ENCODE measurements at regions not wholly inside any gene's neighbourhood (a gene's known extent, or its start where the extent isn't known, plus 50 kb on each side); places are given as distances from the start of the nearest gene placed in this dataset.

DNA sequence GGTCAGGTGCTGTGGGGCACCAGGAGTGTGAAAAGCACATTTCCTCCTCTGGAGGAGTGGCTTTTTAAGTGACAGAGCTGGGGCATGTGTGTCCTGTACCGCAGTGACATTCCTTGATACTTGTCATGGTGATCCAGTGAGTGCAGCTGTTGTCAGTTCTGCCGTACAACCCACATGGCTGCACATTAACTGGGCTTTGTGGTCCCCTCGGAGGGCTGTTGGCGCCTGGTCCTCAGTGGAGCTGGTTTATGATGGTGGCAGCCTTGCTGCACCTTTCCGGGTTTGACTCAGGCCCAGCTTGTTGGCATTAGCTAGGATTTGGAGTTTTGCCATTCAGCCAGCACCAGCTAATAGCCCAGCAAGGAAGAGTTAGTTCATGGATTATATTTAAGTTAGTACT is 77.0 kb downstream of the SLC25A47 start:
- DNase-seq, result no peak

DNA sequence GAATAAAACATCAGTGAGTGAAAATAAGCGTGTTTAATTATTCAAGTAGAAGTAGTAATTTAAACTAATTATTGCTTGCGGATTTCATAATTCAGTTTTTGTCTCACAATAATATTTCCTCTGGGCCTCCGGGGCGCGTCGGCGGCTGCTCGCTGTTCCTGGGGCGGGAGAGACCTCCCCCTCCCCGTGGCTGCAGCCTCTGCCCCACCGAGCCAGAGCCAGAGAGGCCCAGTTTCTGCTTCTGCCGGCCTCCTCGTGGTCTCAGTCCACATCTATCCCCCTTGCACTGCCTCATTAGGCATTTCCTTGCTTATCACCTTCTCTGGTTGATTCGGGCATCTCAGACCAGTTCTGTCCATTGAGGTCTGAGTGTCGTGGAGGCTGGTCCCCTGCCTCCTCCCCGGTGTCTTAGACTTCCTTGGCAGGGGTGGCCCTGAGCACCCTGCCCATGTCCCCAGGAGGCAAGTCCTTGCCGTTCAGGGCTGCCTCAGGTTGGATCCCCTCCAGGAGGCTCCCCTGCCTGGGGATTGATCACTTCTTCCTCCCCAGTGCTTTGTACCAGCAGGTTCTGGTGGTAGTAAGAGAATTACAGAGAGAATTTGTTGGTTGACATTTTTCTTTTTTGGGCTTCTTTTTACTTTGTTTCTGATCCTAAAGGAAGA is 78.0 kb downstream of the SLC25A47 start:
- no peak for DNase-seq

DNA sequence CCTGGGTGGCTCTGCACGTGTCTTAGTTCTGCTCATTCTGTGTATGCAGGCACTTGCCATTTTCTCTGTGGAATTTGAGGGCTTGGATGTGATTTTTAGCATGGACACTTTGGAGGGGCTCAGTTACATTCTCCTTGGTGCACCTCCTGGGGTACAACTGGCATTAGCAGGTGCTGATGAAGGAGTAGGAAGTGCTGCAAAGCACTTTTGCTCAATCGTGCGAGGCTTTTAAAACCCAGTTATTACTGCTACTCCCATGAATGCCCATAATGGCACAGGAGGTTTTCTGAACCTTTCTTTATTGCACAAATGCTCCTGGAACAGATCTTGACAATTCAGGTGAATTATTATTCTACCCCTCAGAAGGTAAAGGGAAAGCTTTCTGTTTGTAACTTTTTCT is 78.7 kb downstream of the SLC25A47 start:
- DNase-seq, result no peak

DNA sequence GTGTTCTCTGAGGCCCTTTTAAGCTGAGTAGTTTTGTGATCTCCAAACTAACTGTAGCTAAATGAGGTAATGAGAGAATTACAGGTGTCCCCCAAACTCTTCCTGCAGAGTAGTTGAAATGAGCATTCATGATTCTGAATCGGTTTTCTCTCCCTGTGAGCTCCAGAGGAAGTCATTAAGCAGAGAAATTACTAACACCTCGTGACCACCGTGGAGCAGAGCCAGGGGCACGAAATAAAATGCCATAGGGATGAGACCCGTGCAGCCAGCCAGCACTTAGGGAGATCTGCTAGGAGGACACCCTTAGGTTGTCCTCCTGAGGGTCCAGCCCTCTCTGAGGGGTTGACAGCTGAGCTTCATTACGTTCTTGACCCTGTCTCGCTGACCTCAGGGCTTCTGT is 79.5 kb downstream of the SLC25A47 start:
- DNase-seq, result no peak

DNA sequence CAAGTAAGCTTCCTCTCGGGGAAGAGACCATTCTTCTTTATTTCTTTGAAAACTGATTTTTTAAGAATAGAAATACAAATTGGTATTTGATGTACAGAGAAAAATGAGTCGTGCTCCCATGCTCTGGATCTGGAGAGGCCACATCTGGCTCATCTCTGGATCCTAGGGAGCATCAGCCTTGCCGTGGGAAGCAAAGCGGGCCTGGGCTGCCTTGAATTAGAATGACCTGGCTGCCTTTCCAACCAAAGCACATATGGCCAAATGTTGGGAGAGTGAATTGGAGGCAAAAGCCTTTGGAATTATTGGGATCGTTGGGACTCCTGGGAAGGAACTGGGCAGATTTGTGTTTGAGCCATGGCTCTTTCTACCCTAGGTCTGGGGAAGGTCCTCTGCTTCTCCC is 80.0 kb downstream of the SLC25A47 start:
- no peak for DNase-seq

DNA sequence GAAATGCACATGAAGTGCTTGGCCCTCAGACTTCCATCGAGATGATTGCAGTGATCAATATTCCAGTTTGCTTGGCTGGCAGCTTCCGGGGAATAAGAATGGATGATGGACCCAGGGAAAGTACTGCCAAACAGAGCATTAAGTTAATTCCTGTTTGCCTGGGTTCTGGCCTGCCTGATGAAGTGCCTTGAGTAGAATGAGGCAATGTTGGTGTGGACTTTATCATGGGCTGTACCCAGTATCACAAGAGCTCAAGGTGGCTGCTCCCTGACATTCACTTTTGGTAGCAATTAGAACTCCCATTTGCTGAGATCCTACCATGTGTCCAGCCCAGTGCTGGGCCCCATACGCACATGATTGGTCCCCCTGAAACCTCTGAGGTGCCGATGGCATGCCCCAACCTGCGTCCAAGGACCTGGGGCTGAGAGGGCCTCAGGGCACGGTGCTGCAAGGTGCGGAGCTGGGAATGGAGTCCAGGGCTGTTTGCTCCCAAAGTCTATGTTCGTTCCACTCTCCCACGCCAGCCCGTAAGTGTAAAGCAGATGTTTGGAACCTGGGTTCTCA is 80.7 kb downstream of the SLC25A47 start:
- DNase-seq, result no peak

DNA sequence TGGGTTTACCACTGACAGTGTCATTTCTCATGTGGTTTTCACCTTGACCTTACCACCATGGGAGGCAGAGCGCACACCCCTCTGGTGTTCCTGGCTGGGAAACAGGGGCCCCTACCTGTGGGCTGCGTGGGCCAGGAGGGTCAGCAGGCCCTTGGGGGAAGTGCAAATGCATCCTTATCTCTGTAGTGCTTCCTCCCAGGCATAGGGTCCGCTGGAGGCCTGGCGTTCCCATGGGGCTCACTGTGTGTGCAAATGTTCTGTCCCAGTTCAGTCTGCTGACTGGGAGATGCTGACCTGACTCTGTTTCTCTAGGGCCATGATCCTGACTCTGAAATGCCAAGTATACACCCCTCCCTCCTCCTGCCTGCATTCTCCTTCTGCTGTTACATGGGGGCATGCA is 81.3 kb downstream of the SLC25A47 start:
- DNase-seq, result no peak

DNA sequence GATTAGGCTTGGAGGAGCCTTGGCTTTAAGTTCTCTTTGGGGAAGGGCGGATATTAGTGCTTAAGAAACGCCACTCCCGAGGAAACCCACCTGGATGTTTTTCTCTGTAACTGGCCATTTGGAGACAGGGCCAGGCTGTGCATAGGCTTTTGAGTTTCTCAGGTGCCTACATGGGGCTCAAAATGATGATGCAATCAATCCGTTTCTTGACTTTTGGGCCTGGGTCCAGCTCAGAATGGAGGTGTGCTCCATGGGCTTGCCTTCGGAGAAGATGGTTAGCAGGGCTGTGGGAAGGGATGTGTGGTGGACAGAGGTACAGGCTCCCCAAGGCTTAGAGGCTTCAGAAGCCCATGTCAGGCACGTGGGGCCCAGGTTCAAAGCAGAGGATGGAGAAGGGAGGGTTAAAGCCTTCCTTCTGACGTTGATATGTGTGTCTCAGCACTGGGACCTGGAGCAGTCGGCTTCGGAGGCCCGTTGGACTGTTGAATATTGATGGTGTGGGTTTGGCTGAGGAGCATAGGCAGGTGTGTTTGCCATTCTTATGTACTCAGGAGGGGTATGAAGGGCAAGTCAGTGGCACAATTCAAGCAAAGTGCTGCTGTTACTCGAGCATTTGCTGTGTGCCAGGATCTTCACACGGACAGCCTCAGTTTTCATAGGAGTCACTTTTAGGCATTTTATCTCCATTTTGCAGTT is 82.8 kb downstream of the SLC25A47 start:
- DNase-seq, result no peak

DNA sequence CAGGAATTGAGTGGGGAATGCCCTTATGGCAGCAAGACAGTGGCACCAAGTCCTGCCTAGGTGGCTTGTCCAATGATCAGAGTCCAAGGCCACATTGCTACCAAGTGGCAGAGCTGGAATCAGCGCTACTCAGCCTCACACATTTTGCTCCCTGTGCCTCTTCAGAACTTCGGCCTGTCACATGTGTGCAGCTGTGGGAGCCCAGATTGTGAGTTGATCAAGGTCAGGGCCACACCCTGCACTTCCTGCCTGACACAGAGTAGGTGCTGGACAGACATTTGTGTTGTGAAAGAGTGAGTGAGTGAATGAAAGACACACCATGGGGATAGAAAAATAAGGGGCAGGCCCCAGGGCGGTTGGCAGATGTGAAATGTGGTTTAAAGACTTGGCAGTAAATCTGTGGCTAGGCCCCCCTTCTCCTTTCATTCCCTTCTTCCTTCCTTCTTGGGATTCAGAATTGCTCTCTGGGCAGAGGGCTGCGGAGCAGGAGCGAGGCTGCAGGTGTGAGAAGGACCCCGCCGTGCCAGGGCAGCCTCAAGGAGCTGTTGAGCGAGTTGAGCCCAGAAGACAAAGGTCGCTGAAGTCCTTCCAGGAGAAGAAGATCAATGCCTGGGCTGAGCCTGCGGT is 83.5 kb downstream of the SLC25A47 start:
- peak; percentile 49 for DNase-seq

DNA sequence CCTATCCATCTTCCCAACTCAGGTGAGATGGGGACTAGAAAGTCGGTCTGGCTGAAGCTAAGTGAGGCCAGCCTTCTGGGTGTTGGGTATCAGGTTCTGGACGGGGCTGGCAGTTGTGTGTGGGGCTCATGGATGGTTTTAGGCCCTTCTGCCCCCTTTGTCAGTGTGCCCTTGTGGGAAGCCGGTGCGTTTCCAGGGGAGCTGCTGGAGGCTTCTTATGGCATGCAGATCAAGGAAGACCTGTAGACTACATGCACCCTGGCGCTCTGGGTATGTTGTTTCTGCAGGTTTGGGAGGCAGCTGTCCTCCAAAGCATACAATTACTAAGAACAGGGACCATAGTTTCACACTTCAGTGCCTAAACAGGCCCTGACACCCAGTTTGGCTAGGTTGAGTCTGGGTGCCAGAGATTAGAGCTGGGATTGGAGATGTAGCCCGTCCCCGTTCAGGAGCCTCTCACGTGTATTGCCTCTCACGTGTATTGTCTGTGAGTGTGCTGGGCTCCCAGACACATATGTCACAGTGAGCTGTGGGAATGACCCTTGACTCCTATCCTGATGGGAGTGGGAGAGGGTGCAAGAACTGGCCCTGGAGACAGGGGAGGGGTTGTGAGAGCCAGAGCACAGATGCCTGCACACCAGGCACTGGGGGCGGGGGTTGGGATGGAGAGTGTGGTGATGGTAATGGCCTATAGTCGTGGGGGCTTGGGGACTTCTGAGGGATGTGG is 84.4 kb downstream of the SLC25A47 start:
- DNase-seq, result no peak

DNA sequence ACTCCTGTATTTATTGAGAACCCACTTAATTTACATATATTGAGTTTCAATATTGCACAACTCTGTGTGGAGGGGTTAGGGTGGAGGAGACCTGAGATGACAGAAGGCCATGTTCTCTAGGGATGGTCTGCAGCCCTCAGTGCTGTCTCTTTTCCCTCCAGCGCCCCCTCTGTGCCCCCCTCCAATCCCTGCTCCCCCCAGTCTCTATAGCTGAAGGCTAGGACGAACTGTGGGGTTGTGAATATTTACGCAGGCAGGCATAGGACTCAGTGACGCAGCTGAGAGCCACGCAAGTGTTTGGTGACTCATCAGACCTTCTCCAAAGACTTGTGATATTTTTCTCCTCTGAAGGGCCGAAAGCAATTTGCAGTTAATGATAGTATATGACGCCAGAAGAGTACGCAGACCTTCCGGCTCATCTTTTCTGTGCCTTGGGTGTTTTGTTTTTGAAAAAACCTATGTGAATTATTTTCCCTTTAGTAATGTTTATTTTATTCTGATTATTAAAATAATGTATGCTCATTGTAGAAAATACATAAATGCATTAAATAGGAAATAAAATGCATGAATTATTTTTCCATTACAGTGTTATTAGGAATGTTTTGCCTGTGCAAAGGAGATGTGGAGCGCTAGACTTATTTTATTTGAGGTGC is 85.3 kb downstream of the SLC25A47 start:
- peak; percentile 28 for DNase-seq

DNA sequence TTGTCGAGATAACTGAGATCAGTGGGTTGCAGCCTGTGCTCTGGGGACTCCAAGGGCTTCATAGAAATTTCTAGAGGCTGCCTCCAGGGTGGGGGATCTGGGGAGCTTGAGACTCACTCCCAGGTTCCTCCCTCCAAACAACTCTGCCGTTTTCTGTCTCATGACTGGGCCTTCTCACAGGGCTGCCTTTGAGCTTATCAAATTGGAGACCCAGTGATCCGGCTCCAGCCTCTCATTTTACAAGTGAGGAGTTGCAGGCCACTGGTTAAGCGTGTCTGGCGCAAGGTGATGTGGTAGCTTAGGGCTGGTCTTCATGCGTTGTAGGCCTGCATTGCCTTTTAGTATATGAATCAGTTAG is 85.8 kb downstream of the SLC25A47 start:
- no peak for DNase-seq

DNA sequence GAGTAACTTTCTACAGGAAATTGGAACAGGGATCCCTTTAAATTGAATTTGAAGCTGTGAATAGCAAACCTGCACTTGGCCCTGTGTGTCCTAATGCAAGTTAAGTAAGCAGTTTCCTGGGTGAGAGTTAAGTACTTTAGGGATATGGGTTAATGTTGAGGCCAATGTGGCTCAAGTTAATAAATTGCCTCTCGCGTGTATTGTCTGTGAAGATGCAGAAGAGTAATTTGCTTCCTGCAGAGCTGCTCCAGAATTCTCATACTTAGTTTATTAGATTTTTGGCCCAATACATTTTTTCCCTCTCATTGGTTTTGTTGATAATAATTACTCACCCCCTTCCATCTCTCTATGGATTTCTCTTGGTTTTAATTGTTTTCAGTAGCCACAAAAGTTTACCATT is 86.5 kb downstream of the SLC25A47 start:
- no peak for DNase-seq

DNA sequence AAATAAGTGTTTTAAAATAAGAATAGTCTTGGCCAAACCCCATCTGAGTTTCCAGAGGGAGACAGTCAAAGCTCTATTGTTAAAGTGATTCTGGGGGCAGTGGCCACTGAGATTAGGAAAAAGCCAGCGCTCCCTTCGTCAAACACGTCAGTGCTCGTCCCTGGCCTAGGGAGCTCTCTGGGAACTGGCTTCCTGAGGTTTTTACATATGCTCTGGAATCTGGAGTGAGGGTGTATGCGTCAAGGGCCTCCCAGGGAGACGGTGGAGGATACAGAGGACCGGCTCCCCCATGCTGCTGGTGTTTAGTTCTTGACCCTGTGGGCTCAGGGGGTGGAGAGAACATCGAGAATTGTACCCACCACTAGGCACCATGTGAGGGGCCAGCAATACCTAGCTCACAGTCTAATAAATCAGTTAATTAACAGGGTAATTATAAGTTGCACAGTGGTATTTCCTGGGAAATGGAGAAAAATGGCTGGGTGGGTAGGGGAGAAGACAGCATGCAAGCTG is 87.0 kb downstream of the SLC25A47 start:
- DNase-seq, result no peak

DNA sequence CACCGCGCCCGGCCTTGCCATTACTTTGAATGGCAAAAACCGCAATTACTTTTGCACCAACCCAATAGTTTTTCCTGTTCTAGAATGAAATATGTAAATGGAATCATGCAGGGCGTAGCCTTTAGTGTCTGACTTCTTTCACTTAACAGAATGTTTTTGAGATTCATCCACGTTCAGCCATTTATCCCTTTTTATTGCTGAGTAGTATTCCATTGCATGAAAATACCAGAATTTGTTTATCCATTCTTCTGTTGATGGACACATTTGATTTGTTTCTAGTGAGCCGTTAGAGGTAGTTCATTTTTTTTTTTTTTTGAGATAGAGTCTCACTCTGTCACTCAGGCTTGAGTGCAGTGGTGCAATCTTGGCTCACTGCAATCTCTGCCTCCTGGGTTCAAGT is 90.6 kb downstream of the SLC25A47 start:
- no peak for DNase-seq

DNA sequence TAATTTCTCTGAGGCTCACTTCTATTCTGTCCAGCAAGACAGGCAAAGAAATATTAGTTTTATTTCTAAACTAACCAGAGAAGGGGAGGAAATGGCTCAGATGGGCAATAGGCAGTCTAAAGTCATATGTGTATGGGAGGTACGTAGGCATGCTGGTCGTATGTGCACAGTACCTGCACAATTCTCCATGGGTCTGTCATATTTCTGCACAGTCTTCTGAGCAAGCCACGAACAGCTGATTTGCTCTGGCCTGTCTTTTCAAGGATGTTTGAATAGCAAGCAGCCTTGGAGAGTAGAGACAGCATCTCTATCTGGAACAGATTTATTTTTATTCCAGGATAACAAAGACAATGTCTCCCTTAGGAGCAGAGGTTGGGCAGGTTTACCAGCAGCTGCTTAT is 92.1 kb downstream of the SLC25A47 start:
- DNase-seq, result no peak

DNA sequence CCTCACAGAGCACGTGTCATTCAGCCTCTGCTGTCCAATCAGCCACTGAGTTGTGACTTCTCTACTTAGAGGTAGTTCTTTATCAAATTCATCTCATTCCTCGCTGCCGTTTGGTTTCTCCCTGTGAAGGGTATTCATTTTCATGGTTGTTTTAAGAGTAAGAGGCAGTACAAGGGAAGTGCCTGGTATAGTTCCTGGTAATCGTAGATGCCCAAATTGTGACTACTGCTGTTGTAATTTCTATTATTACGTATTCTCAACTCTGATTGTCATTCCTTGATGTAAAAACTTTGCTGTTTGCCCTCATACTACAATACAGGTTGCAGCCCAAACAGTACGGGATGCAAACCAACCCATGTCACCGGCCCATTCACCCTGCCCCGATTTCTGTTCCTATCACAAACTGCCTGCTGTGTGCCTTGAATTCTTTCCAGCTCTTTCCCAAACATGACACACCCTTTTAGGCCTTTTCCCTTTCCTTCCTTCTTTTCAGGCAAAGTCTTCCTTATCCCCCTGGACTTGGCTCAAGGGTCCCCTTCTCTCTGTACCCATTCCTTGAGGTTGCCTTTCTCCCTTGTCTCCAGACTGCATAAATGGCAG is 93.0 kb downstream of the SLC25A47 start:
- no peak for DNase-seq

DNA sequence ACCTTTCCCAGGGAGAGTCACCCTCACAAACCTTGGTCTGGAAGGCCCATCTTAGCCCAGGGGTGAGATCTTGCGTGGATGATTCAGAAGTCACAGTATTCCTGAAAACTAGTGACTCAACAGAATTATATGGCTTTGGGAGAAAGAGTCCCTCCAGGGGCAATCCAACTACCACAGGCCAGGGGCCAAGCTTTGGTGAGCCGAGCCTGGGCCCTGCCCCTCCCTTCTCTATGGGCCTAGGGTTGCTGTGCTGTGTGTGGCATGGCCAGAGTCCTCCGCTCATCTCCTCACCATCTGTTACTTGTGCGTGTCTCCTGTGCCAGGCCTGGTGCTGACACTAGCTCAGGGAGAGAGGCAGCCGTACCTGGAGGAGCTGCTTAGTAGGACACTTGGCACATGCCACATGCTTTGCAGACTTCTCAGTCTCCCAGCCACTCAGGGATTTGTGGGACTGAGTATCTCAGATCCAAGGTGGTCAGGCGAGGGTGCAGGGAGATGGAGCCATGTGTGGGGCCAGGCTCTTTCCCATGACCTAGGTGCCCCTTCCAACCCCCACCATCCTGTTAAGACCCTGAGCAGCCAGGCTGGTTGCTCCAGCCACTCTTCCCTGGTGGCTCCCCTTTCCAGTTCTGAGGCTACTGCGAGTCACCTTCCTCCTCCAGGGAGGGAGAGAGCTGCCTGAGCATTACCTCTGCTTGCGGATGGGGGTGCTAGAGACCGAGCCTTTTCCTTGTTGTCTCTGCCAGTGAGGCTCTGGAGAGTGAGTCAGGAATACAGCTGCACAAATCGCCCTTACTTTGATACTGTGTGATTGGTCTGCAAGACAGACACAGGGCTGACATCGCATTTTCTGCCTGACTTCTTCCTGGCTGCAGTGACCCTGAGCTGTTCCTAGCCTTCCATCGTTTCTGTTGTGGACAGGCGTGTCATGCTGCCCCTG is 94.1 kb downstream of the SLC25A47 start:
- no peak for DNase-seq

DNA sequence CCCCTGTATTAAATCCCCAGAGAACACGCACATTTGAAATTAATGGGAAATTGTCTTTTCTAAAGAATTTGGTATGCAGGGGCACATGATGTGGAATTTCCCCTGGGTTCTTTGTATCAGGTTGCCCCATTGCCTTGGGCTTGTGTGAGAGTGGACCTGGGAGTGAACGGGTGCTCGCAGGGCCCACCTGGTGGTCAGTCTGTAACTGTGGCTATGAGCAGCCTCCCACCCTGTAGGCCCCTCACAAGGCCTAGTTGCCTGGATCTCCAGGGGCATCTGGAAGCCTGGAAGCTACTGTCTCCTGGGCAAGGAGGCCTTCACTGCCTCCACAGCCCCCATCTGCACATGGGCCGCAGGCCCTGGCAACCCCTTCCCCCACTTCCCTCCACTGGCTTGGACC is 96.7 kb downstream of the SLC25A47 start:
- no peak for DNase-seq

DNA sequence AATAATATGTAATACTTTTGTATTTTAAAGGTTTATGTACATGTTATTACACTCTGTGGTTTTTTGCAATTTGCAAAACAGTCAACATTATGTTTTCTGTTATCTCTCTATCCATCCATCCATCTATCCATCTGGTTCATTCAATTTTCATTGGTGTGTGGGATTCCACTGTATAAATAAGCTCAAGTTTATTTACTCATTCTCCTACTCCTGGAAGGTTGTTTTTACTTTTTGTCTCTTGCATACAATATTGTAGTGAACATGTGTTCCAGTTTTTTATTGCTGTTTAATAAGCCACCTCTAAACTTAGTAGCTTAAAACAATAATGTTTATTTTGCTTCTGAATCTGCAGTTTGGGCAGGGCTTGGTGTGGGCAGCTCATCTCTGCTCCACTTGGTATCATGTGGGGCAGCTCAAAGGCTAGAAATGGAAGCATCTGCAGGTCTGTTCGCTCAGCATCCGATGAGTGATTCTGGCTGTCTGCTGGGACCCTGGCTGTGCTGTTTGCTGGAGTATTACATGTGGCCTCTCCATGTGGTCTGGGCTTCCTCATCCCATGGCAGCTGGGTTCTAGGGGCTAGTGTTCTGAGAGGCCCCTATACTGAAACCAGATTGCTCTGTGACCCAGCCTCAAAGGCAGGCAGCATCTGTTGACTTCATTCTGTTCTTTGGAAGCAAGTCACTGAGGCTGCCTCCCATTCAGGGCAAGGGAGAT is 98.8 kb downstream of the SLC25A47 start:
- DNase-seq, result no peak

Measured in CD4-positive, alpha-beta T cell treated with Interleukin-17A for 1 hour (primary cell).